ENCODE measurements at regions not wholly inside any gene's neighbourhood (a gene's known extent, or its start where the extent isn't known, plus 50 kb on each side); places are given as distances from the start of the nearest gene placed in this dataset.

GRCh38 chr1:184257873-184258272, 129.0 kb upstream of the C1orf21 start:
- Histone ChIP-seq H3K9ac (ENCODE audit: insufficient read depth in 1 of 2, low read length in 2 of 2) (no peak overlapping the region), H3K27ac (ENCODE audit: low read depth in 1 of 2, low read length in 1 of 2) (peak overlapping the region in 1 of 2 donors; percentile 21), H3K4me3 (no peak overlapping the region), H3K27me3 (ENCODE audit: control insufficient read depth in 3 of 3, insufficient read depth in 3 of 3, low read length in 2 of 3) (peaks cover 0 to 2% (median 0%) of the 10 kb centered on the region in 3 donors), H3K36me3 (ENCODE audit: control insufficient read depth in 4 of 4, insufficient read depth in 4 of 4, low read length in 4 of 4) (no peaks in the 10 kb centered on the region), H3K4me1 (ENCODE audit: control insufficient read depth in 5 of 5, insufficient read depth in 5 of 5, low read length in 5 of 5) (peaks cover 0 to 8% (median 0%) of the 10 kb centered on the region in 5 donors), H3K9me3 (ENCODE audit: control insufficient read depth in 4 of 4, insufficient read depth in 3 of 4, low read length in 3 of 4) (no peaks in the 10 kb centered on the region)
- 73 to 83% methylated on average over 5 of the region's 5 CpGs for WGBS, 2 donors
- TF ChIP-seq CTCF (IDR thresholded peaks at IDR 0.05; ENCODE audit: control extremely low read depth, extremely low read depth): no peak
- no peak for ATAC-seq (ENCODE audit: insufficient read depth, low FRiP score)
- no peak for DNase-seq

- Histone ChIP-seq H3K9ac (ENCODE audit: insufficient read depth in 1 of 2, low read length in 2 of 2) (no peak overlapping the region), H3K27me3 (ENCODE audit: control insufficient read depth in 3 of 3, insufficient read depth in 3 of 3, low read length in 2 of 3) (peaks cover 0 to 2% (median 0%) of the 10 kb centered on the region in 3 donors), H3K36me3 (ENCODE audit: control insufficient read depth in 4 of 4, insufficient read depth in 4 of 4, low read length in 4 of 4) (no peaks in the 10 kb centered on the region), H3K27ac (ENCODE audit: low read depth in 1 of 2, low read length in 1 of 2) (no peak overlapping the region), H3K4me1 (ENCODE audit: control insufficient read depth in 5 of 5, insufficient read depth in 5 of 5, low read length in 5 of 5) (peaks cover 0 to 8% (median 0%) of the 10 kb centered on the region in 5 donors), H3K4me3 (no peak overlapping the region), H3K9me3 (ENCODE audit: control insufficient read depth in 4 of 4, insufficient read depth in 3 of 4, low read length in 3 of 4) (no peaks in the 10 kb centered on the region)
- 68 to 88% methylated on average over 3 of the region's 3 CpGs for WGBS, 2 donors
- peak in 1 of 3 donors; percentile 17 for DNase-seq
- no peak for ATAC-seq (ENCODE audit: insufficient read depth, low FRiP score)
- TF ChIP-seq CTCF (IDR thresholded peaks at IDR 0.05; ENCODE audit: control extremely low read depth, extremely low read depth): no peak
Measured at GRCh38 chr1:184258525-184258924, 128.3 kb upstream of the C1orf21 start.

- Histone ChIP-seq H3K4me3 (no peak overlapping the region), H3K9me3 (ENCODE audit: control insufficient read depth in 4 of 4, insufficient read depth in 3 of 4, low read length in 3 of 4) (no peaks in the 10 kb centered on the region), H3K36me3 (ENCODE audit: control insufficient read depth in 4 of 4, insufficient read depth in 4 of 4, low read length in 4 of 4) (no peaks in the 10 kb centered on the region), H3K27ac (ENCODE audit: low read depth in 1 of 2, low read length in 1 of 2) (no peak overlapping the region), H3K27me3 (ENCODE audit: control insufficient read depth in 3 of 3, insufficient read depth in 3 of 3, low read length in 2 of 3) (peaks cover 0 to 2% (median 0%) of the 10 kb centered on the region in 3 donors), H3K4me1 (ENCODE audit: control insufficient read depth in 5 of 5, insufficient read depth in 5 of 5, low read length in 5 of 5) (peaks cover 0 to 2% (median 0%) of the 10 kb centered on the region in 5 donors), H3K9ac (ENCODE audit: insufficient read depth in 1 of 2, low read length in 2 of 2) (no peak overlapping the region)
- no peak for TF ChIP-seq CTCF (IDR thresholded peaks at IDR 0.05; ENCODE audit: control extremely low read depth, extremely low read depth)
- ATAC-seq (ENCODE audit: insufficient read depth, low FRiP score) (no peak), DNase-seq (no peak)
- 85 to 88% methylated on average over 1 of the region's 1 CpG for WGBS, 2 donors
Measured at GRCh38 chr1:184260382-184260781, 126.4 kb upstream of the C1orf21 start.

- TF ChIP-seq CTCF (IDR thresholded peaks at IDR 0.05; ENCODE audit: control extremely low read depth, extremely low read depth): no peak
- peaks cover 0 to 5% (median 0%) of the 10 kb centered on the region in 5 donors for H3K4me1 ChIP-seq (ENCODE audit: control insufficient read depth in 5 of 5, insufficient read depth in 5 of 5, low read length in 5 of 5)
- no peaks in the 10 kb centered on the region for H3K9me3 ChIP-seq (ENCODE audit: control insufficient read depth in 4 of 4, insufficient read depth in 3 of 4, low read length in 3 of 4)
- ATAC-seq (ENCODE audit: insufficient read depth, low FRiP score): no peak
- H3K9ac ChIP-seq (ENCODE audit: insufficient read depth in 1 of 2, low read length in 2 of 2): no peak overlapping the region
- no peaks in the 10 kb centered on the region for H3K36me3 ChIP-seq (ENCODE audit: control insufficient read depth in 4 of 4, insufficient read depth in 4 of 4, low read length in 4 of 4)
- H3K27ac ChIP-seq (ENCODE audit: low read depth in 1 of 2, low read length in 1 of 2): no peak overlapping the region
- H3K4me3 ChIP-seq: no peak overlapping the region
- no peak for DNase-seq
- peaks cover 0 to 2% (median 0%) of the 10 kb centered on the region in 3 donors for H3K27me3 ChIP-seq (ENCODE audit: control insufficient read depth in 3 of 3, insufficient read depth in 3 of 3, low read length in 2 of 3)
Measured at GRCh38 chr1:184262109-184262508, 124.7 kb upstream of the C1orf21 start.
